NB4 (cell line): ENCODE measurements at regions not wholly inside any gene's neighbourhood (a gene's known extent, or its start where the extent isn't known, plus 50 kb on each side); places are given as distances from the start of the nearest gene placed in this dataset.

Experiments used
- DNase-seq: peaks from one replicate; pipeline ENCODE4 v3.0.0; 2010; ENCODE audit warnings: low read depth
- H3K4me3 ChIP-seq: one replicate; pipeline ENCODE4 v1.5.1; 2011; ENCODE audit warnings: mild to moderate bottlenecking, low read depth, low read length, moderate library complexity
- CTCF ChIP-seq: IDR thresholded peaks from one replicate; pipeline ENCODE4 v1.5.1; 2012; ENCODE audit warnings: low read depth, low read length
- MYC ChIP-seq: IDR thresholded peaks from 2 replicates; pipeline ENCODE4 v1.6.1; 2011; ENCODE audit warnings: low read depth, low read length
- POLR2A ChIP-seq: IDR thresholded peaks from 2 replicates; pipeline ENCODE4 v1.6.1; 2011; ENCODE audit warnings: mild to moderate bottlenecking; ENCODE audit not compliant: insufficient read length; ENCODE audit errors: extremely low read depth
- TF ChIP-seq, protein P1 (sequence below): IDR thresholded peaks from 2 replicates; pipeline ENCODE4 v1.6.1; 2011; ENCODE audit warnings: low read depth, low read length

- no peak overlapping the region for H3K4me3 ChIP-seq
- TF ChIP-seq POLR2A (no peak), MYC (no peak), CTCF (no peak)
- TF ChIP-seq, protein P1, sequence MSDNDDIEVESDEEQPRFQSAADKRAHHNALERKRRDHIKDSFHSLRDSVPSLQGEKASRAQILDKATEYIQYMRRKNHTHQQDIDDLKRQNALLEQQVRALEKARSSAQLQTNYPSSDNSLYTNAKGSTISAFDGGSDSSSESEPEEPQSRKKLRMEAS = no peak
- no peak for DNase-seq
Measured at GRCh38 chr11:93963072-93963471, 58.1 kb upstream of the HEPHL1 start.

GRCh38 chr11:93967258-93967657 lies 53.9 kb upstream of the HEPHL1 start:
- DNase-seq = no peak
- H3K4me3 ChIP-seq = no peak overlapping the region
- TF ChIP-seq POLR2A = no peak
- TF ChIP-seq MYC = no peak
- TF ChIP-seq CTCF = no peak
- TF ChIP-seq, protein P1 = no peak

- TF ChIP-seq, protein P1 = no peak
- TF ChIP-seq CTCF = no peak
- no peak for TF ChIP-seq POLR2A
- no peak for TF ChIP-seq MYC
- no peak for DNase-seq
- H3K4me3 ChIP-seq = no peak overlapping the region
Measured at GRCh38 chr11:93967944-93968343, 53.2 kb upstream of the HEPHL1 start.

DNA sequence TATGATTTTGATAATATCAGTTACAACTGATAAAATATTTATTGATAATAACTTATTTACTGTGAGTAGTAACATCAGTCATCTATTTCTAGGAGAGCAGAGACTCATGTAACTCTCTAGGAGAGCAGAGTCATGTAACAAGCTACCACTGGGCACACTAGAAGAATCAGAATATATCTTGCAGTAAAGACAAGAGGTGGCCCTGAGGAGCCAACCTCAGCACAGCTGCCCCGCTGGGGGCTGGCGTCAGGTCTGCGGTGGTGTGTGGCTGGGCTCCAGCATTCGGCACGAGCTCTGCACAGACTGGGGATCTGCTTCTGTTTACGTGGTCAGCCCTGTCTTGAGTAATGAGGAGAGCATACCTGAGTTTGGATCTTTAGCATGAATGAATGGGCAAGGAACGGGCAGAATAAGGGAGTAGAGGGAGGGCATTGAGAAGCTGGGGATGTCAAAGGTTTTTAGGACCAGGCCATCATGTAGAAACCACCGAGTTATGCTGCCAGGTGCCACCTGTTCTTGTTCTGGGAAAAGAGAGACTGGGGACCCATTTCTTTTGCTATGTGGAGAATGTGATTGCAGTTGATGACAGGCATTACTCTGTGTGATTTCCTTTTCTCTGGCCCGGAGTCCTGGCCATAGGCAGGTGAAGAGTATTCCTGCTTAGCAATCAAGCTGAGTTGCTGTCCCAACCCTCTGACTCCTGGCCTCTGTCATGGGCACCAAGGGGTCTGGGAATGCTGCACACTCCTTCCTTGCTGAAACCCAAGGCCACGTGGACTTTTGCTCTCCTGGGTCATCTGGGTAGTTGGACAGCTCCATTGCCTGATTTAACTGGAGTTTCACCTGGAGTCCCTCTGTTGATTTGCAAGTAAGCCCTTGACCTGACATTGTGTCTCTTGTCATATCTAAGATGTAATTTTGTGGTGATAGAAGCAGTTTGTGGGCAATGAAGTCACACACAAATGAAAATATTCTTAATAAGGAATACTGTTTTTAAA lies 50.9 kb upstream of the HEPHL1 start:
- DNase-seq = no peak
- H3K4me3 ChIP-seq = no peak overlapping the region

More for the DNA sequence above, 50.9 kb upstream of the HEPHL1 start:
- TF ChIP-seq CTCF (no peak), POLR2A (no peak), MYC (no peak)
- TF ChIP-seq, protein P1 = no peak
